Gastrocnemius medialis (tissue), 4 donors: ENCODE measurements at regions not wholly inside any gene's neighbourhood (a gene's known extent, or its start where the extent isn't known, plus 50 kb on each side); places are given as distances from the start of the nearest gene placed in this dataset.

Experiments used
- ATAC-seq, 2 donors: fragments of 150-250 bp; one replicate each; pipeline ENCODE4 v1.9.1; 2016
- DNase-seq, 2 donors: peaks; one replicate each; pipeline ENCODE4 v3.0.0-alpha.2; 2019
- H3K27ac ChIP-seq, 4 donors: fragments of 200-600 bp; sonication (generic); 1 replicate in 1 of 4; 2 replicates in 3 of 4; pipeline ENCODE4 v1.5.1; 2016 to 2018; ENCODE audit warnings: mild to moderate bottlenecking in 2 of 4, moderate library complexity in 1 of 4
- H3K27me3 ChIP-seq, 3 donors: fragments of 200-600 bp; sonication (generic) in 2 of 3; 1 replicate in 1 of 3; 2 replicates in 2 of 3; pipeline versions ENCODE4 v1.5.1 to v1.6.0; 2016 to 2019; ENCODE audit warnings: mild to moderate bottlenecking in 1 of 3, moderate library complexity in 1 of 3
- H3K36me3 ChIP-seq, 2 donors: fragments of 200-600 bp; sonication (generic) in 1 of 2; one replicate each; pipeline ENCODE4 v1.5.1; 2017 to 2018
- H3K4me1 ChIP-seq, 2 donors: fragments of 200-600 bp; sonication (generic) in 1 of 2; one replicate each; pipeline ENCODE4 v1.5.1; 2016 to 2017; ENCODE audit warnings: mild to moderate bottlenecking in 2 of 2
- H3K4me3 ChIP-seq, 4 donors: fragments of 200-600 bp; sonication (generic) in 3 of 4; 1 replicate in 1 of 4; 2 replicates in 3 of 4; pipeline ENCODE4 v1.5.1; 2016 to 2019; ENCODE audit warnings: mild to moderate bottlenecking in 2 of 4
- H3K9me3 ChIP-seq, 3 donors: fragments of 200-600 bp; sonication (generic) in 2 of 3; 1 replicate in 1 of 3; 2 replicates in 2 of 3; pipeline ENCODE4 v1.5.1; 2016 to 2019
- CTCF ChIP-seq, 5 experiments: fragments of 450-650 bp in 3 of 5; fragments of 200-600 bp in 2 of 5; sonication (generic) in 2 of 5; IDR thresholded peaks in 4 of 5; conservative IDR thresholded peaks in 1 of 5; 1 replicate in 4 of 5; 2 replicates in 1 of 5; pipeline ENCODE4 v1.5.1; 2016 to 2019; ENCODE audit warnings: antibody characterized with exemption in 5 of 5, mild to moderate bottlenecking in 3 of 5, moderate library complexity in 3 of 5
- POLR2A ChIP-seq, 2 donors: fragments of 450-650 bp; IDR thresholded peaks; one replicate each; pipeline ENCODE4 v1.6.1; 2017; ENCODE audit warnings: antibody characterized with exemption in 2 of 2, mild to moderate bottlenecking in 2 of 2, moderate library complexity in 2 of 2
- in situ Hi-C, 4 donors: fragments of 200-750 bp; cut with MboI; loops; one replicate each; pipeline versions ENCODE4 v1.15.0 to v1.8.0; 2017; ENCODE audit warnings: low sequenced_read_pairs in 4 of 4
- intact Hi-C: fragments of 100-400 bp; cut with DNase I; formaldehyde crosslinking; loops from one replicate; pipeline ENCODE4 v1.15.1; 2023; ENCODE audit warnings: low total_unique reads

DNA sequence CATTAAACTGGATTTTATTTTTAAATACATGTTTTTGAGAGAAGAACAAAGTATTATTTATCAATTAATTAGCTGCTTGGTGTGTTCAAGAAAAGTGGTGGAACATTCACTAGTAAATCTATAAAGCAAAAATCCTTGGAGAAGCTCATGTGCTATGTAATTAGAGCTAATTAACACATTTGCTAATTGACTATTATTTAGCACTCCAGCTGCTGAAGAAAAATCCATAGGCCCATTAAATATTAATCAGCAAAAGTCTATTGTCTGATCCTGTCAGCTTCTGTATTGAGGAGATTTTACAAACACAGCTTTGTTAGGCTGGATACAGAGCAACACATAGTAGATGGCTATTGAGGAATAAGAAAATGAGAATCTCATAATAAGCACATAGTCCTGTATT is 336.1 kb downstream of the RBM43 start:
- ATAC-seq (no peak), DNase-seq (no peak)
- in situ Hi-C loops (no loop called here), intact Hi-C loops (no loop called here)
- Histone ChIP-seq H3K4me3 (no peak overlapping the region), H3K27me3 (no peaks in the 10 kb centered on the region), H3K4me1 (no peaks in the 10 kb centered on the region), H3K9me3 (no peaks in the 10 kb centered on the region), H3K27ac (no peak overlapping the region), H3K36me3 (no peaks in the 10 kb centered on the region)
- TF ChIP-seq CTCF (IDR thresholded peaks at IDR 0.05 in 4 of 5, conservative IDR thresholded peaks at IDR 0.05 in 1 of 5), result no peak
- no peak for TF ChIP-seq POLR2A (IDR thresholded peaks at IDR 0.05)

DNA sequence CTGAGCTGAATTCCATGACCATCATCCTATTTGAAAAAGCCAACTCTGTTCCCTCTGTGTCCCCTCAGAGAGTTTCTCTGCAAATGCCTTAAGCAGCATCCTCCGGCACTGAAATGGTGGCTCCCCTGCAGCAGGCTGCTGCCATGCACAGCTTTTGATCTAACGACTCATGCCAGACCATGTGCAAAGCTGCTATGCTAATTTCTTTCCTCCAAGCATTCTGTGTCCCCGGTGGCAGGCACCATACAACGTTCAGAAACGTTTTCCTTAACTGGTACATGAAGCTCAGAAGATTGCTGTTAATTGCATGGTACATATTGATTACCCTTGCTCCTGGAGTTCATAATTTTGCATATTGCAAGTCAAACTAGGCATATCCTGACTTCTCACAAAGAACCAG is 336.8 kb downstream of the RBM43 start:
- intact Hi-C loops, result no loop called here
- no peaks in the 10 kb centered on the region for H3K4me1 ChIP-seq
- DNase-seq (no peak), ATAC-seq (no peak)
- no peaks in the 10 kb centered on the region for H3K9me3 ChIP-seq
- H3K4me3 ChIP-seq, result no peak overlapping the region
- TF ChIP-seq POLR2A (IDR thresholded peaks at IDR 0.05), result no peak
- no peak for TF ChIP-seq CTCF (IDR thresholded peaks at IDR 0.05 in 4 of 5, conservative IDR thresholded peaks at IDR 0.05 in 1 of 5)
- no peaks in the 10 kb centered on the region for H3K36me3 ChIP-seq
- H3K27ac ChIP-seq, result no peak overlapping the region
- no peaks in the 10 kb centered on the region for H3K27me3 ChIP-seq
- in situ Hi-C loops, result no loop called here

DNA sequence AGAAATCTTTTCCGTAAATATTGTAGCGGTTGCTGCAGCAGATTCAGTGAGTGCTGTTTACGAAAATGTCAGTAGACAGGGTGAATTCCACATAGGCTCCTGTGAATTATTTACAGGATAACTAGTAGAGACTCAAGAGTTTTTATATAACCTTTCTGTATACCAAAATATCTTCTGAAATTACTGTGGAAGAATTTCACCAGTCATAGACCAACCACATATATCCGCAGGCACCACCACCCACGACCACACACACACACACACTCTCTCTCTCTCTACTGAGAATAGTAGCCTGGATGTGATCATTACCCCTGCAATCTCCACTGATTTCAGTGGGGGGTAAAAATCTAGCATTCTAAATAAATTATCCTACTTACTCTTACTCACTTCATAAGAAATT is 341.8 kb downstream of the RBM43 start:
- in situ Hi-C loops, result no loop called here
- DNase-seq (no peak), ATAC-seq (no peak)

DNA sequence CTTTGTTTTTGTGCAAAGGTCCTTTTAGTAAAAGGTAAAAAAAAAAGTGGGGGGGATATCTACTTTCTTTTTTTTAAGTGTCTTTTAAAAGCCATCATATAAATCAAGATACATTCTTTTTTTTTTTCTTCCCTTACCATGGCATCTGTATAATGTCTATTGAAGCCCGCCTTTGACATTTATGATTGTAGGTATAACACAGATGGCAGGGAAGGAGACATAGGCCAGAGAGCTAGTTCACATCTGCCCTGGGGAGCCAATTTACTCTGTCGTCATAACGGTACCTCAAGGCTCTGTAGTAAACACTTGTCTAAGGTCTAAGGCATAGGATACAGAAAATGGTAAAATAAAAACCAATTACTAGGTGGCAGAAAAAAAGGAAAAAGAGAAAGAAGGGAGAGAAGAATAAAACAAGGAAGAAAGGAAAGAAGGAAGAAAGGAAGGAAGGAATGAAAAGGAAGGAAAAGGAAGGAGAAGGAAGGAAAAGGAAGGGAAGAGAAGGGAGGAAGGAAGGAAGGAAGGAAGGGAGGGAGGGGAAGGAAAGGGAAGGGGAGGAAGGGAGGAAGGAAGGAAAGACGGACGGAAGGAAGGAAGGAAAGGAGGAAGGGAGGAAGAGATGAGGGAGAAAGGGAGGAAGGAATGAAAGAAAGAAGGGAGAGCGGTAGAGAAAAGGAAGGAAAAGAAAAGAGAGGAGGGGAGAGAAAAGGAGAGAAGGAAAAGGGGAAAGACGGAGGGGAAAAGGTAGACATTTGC is 343.5 kb downstream of the RBM43 start:
- Histone ChIP-seq H3K4me1 (no peaks in the 10 kb centered on the region), H3K36me3 (no peaks in the 10 kb centered on the region), H3K9me3 (no peaks in the 10 kb centered on the region), H3K27me3 (no peaks in the 10 kb centered on the region), H3K27ac (no peak overlapping the region), H3K4me3 (no peak overlapping the region)
- TF ChIP-seq POLR2A (IDR thresholded peaks at IDR 0.05) (no peak), CTCF (IDR thresholded peaks at IDR 0.05 in 4 of 5, conservative IDR thresholded peaks at IDR 0.05 in 1 of 5) (no peak)
- in situ Hi-C loops (no loop called here), intact Hi-C loops (no loop called here)
- ATAC-seq (no peak), DNase-seq (no peak)

More for the DNA sequence above, 341.8 kb downstream of the RBM43 start:
- no peaks in the 10 kb centered on the region for H3K4me1 ChIP-seq
- no peak overlapping the region for H3K4me3 ChIP-seq
- no peaks in the 10 kb centered on the region for H3K36me3 ChIP-seq
- no peaks in the 10 kb centered on the region for H3K9me3 ChIP-seq
- no peak overlapping the region for H3K27ac ChIP-seq
- intact Hi-C loops, result no loop called here
- TF ChIP-seq POLR2A (IDR thresholded peaks at IDR 0.05), result no peak
- TF ChIP-seq CTCF (IDR thresholded peaks at IDR 0.05 in 4 of 5, conservative IDR thresholded peaks at IDR 0.05 in 1 of 5), result no peak
- no peaks in the 10 kb centered on the region for H3K27me3 ChIP-seq
